Stimulated activated CD4-positive, alpha-beta T cell treated with anti-CD3 and anti-CD28 coated beads, Interleukin-1b, Interleukin-23, amount 100 ng/mL, for 48 hours (primary cell): ENCODE measurements at regions not wholly inside any gene's neighbourhood (a gene's known extent, or its start where the extent isn't known, plus 50 kb on each side); places are given as distances from the start of the nearest gene placed in this dataset.

Source experiments
- DNase-seq: peaks from one replicate; pipeline ENCODE4 v3.0.0-alpha.2; 2020

GRCh38 chr6:54010340-54011276 is 100.6 kb upstream of the MLIP start:
- DNase-seq: no peak

GRCh38 chr6:54011277-54011648 is 100.0 kb upstream of the MLIP start:
- no peak for DNase-seq

GRCh38 chr6:54013966-54014365 is 97.3 kb upstream of the MLIP start:
- DNase-seq: no peak

GRCh38 chr6:54014440-54014839 is 96.8 kb upstream of the MLIP start:
- no peak for DNase-seq

DNA sequence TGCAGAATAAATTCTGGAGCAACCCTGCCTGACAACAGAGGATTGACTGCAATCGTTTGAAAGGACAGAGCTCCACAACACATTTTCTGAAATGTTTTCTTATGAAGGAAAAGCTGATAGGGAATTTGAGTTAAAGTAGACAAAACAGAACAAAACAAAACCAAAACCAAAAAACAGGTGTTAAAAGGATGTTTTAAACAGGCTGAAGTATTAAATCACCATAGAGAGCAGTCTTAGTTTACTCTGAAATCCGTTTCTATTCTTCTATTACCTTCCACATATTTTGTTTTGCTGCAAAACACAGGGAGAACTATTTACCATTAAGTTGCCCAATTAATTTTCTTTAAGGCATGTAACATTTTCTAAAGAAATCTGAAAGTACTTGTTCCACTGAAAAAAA is 93.4 kb upstream of the MLIP start:
- DNase-seq: no peak

- DNase-seq: no peak
These were observed 92.5 kb upstream of the MLIP start for GRCh38 chr6:54018722-54019121.

DNA sequence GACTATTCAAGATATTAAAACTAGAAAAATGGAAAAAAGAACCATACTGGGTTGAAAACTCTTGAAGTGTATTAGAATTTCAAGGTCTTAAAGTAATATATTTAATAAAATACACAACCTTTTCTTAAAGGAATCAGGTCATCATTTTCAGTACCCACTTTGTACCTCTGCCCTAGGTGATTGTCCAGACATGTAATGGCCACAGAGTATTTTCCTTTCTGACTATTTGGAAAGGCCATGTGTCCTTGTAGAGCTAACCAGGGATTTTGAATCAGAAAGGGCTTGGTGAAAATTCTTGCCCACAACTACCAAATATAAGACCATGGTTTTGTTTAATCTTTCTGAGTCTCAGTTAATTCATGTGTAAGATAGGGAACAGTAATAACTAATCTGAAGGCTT is 91.4 kb upstream of the MLIP start:
- no peak for DNase-seq

GRCh38 chr6:54020334-54020733 is 90.9 kb upstream of the MLIP start:
- no peak for DNase-seq

GRCh38 chr6:54026652-54027400 is 84.4 kb upstream of the MLIP start:
- DNase-seq: no peak

DNA sequence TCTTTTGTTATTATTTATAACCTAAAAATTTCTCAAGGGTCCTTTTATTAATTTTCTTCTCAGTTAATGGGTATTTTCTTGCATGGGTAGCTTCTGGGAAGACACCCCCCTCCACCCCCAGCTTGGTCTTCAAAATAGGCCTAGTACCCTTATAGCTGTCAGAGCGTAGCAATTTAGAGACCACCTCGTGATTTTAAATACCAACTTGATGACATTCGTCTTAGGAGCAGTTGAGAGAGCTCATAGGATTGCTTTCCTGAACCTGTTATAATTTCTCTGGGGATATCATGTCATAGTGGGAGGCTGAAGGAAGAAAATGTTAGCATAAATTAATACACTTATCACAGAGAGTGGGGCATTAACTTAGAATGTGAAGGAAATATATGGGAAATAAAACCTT is 83.1 kb upstream of the MLIP start:
- no peak for DNase-seq

DNA sequence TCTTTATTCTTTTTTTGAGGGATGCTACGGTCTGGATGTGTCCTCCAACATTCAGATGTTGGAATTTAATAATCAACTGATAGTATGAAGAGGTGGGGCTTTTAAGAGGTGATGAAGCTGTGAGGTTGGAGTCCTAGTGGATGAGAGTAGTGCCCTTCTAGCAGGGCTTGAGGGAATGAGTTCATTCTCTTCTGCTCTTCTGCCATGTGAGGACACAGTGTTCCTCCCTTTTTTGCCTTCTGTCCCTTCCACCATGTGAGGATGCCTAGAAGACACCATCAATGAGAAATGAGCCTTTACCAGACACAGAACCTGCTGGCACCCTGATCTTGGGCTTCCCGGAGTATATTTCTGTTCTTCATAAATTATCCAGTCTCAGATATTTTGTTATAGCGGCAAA is 82.1 kb upstream of the MLIP start:
- DNase-seq: no peak

- no peak for DNase-seq
These were observed 80.1 kb upstream of the MLIP start for GRCh38 chr6:54031169-54031568.

DNA sequence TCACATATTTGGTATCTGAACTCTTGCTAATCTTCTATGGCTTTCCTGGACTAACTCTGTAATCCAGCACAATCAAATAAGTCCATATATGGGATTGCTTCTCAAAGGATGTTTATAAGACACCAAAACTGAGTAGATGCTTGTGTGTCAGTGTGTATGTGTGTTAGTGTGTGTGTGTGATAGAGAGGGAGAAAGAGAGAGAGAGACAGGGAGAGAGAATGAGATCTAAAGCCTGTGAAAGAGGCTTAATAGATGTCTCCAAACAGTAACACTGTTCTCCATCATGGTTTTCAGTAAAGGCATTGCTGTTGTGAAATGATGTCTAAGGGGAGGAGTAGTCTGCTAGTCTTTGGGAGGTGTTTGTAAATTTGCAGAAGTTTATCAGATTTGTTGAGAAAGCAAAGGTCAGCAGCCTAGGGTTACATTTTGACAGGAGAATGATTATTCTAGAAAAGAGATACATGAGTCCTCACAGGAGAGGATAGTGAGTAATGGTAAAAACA is 73.9 kb upstream of the MLIP start:
- no peak for DNase-seq

DNA sequence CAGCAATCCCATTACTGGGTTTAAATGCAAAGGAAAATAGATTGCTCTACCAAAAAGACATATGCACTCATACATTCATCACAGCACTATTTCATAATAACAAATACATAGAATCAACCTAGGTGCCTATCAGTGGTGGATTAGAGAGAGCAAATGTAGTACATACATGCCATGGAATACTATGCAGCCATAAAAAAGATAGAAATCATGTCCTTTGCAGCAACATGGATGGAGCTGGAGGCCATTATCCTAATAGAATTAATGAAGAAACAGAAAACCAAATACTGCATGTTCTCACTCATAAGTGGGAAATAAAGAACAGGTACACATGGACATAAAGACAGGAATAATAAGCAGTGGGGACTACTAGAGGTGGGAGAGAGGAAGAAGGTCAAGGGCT is 70.7 kb upstream of the MLIP start:
- no peak for DNase-seq

DNA sequence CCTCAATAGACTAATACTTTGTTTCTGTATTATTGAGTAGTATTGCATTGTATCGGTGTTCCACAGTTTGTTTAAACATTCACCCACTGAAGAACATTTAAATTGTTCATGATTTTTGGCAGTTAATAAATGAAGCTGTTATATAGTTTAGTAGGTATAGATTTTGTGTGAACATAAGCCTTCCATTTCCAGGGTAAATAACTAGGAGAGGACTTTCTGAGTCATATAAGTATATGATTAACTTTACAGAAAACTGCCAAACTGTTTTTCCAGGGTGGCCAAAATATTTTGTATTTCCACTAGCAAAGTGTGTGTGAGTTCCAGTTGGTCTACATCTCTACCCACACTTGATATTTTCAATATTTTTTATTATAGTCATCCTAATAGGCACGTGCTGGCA is 70.0 kb upstream of the MLIP start:
- DNase-seq: no peak

- no peak for DNase-seq
These were observed 67.9 kb upstream of the MLIP start for GRCh38 chr6:54043360-54043759.

DNA sequence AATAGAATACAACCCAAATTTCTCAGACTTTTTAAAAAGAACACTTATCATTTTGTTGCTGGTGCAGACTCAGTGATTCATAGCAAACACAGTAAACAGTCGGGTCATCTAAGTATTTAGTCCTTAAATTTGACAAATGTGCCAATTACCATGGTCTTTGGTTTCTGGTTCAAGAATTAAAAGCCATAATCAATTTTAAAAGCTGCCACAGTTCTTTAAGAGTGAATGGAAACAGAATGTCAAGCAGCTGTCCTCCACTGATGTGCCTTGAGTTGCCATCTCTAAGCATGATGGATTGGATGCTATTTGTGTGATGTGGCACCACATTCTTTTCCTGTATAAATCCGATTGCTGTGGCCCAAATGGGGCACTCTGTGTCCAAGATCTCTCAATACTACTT is 67.2 kb upstream of the MLIP start:
- DNase-seq: no peak

GRCh38 chr6:54048782-54049181 is 62.5 kb upstream of the MLIP start:
- DNase-seq: no peak

- DNase-seq: no peak
These were observed 60.5 kb upstream of the MLIP start for GRCh38 chr6:54050750-54051149.

- DNase-seq: no peak
These were observed 57.3 kb upstream of the MLIP start for GRCh38 chr6:54053881-54054391.

DNA sequence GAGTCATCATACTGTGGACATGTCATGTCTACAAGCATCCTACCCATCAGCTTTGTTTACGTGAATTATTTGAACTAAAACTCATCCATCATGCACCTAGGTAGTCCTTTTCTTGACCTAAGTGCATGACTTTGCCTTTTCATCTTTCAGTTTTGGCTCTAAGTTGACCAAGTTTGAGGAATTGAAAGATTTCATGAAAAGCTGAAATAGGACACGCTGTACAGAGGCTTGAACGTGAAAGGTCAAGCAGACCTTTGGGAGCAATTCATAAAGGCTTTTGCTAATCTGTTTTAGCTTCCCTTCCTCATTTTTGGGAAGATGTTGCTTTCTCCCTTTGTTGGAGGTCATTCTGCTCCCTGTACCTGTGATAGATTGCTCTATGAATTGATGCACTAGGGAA is 55.1 kb upstream of the MLIP start:
- DNase-seq: no peak

DNA sequence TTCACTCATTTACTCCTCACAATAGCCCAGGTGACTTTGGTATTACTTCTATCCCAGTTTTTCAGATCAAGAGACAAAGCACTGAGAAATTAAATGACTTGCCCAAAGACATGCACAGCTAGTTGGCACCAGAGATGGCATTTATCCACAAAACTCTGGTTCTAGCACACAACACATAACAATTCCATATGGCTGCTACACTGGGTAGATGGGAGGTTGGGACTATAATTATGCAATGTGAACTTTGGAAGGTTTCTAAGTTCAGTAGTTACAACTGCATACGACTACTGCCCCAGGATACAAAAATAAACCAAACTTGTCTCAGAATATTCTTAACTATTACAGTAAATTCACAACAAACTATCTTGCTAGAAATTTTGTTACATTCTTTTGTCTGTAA is 54.2 kb upstream of the MLIP start:
- no peak for DNase-seq

DNA sequence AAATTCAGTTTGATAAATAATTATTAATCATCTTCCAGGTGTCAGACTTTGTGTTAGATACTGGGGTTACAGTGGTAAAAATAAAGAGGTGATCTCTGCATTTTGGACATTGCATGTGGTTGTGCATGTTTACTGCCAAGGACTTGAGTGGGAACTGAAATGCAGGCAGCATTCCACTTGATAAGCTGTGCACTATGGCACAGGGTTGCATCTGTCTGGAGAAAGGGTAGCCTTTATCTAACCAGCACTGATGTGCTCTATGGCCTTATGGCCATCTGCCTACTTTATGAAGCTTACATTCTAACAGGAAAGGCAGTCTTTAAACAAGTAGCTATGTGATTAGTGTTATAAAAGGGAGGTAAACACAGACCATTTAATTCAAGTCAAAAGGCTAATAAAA is 53.0 kb upstream of the MLIP start:
- DNase-seq: no peak

- DNase-seq: no peak
These were observed 51.6 kb upstream of the MLIP start for GRCh38 chr6:54059683-54060082.
